Upper lobe of left lung (tissue), 6 donors: ENCODE measurements at regions not wholly inside any gene's neighbourhood (a gene's known extent, or its start where the extent isn't known, plus 50 kb on each side); places are given as distances from the start of the nearest gene placed in this dataset.

Experiments used
- ATAC-seq, 2 donors: fragments of 200-7000 bp; cut with Tn5 transposase; one replicate each; pipeline ENCODE4 v1.9.1; 2022; ENCODE audit warnings: mild to moderate bottlenecking in 2 of 2, moderate library complexity in 2 of 2; ENCODE audit not compliant: low FRiP score in 2 of 2
- DNase-seq, 2 donors: peaks; one replicate each; pipeline ENCODE4 v3.0.0-alpha.2; 2019 to 2020
- H3K27ac ChIP-seq, 4 donors: fragments of 200-600 bp; sonication (generic); one replicate each; pipeline ENCODE4 v1.5.1; 2016 to 2019
- H3K27me3 ChIP-seq, 4 donors: fragments of 200-600 bp; sonication (generic); one replicate each; pipeline ENCODE4 v1.5.1; 2017 to 2019
- H3K36me3 ChIP-seq, 4 donors: fragments of 200-600 bp; sonication (generic); one replicate each; pipeline ENCODE4 v1.5.1; 2016 to 2019
- H3K4me1 ChIP-seq, 4 donors: fragments of 200-600 bp; sonication (generic); one replicate each; pipeline ENCODE4 v1.5.1; 2018 to 2019
- H3K4me3 ChIP-seq, 4 donors: fragments of 200-600 bp; sonication (generic); one replicate each; pipeline ENCODE4 v1.5.1; 2017 to 2019; ENCODE audit warnings: mild to moderate bottlenecking in 2 of 4, moderate library complexity in 1 of 4
- H3K9me3 ChIP-seq, 4 donors: fragments of 200-600 bp; sonication (generic); one replicate each; pipeline ENCODE4 v1.5.1; 2018 to 2019
- CTCF ChIP-seq, 6 experiments: fragments of 450-650 bp in 4 of 6; fragments of 200-600 bp in 2 of 6; sonication (generic) in 2 of 6; IDR thresholded peaks; one replicate each; pipeline ENCODE4 v1.5.1; 2016 to 2019; ENCODE audit warnings: antibody characterized with exemption in 6 of 6
- EP300 ChIP-seq, 4 donors: sonication (generic); formaldehyde crosslinking; IDR thresholded peaks; one replicate each; pipeline ENCODE4 v1.5.1; 2017; ENCODE audit warnings: antibody characterized with exemption in 4 of 4, control low read depth in 2 of 4
- POLR2A ChIP-seq, 4 donors: fragments of 450-650 bp; IDR thresholded peaks; one replicate each; pipeline ENCODE4 v1.5.1; 2016 to 2017; ENCODE audit warnings: antibody characterized with exemption in 4 of 4, mild to moderate bottlenecking in 2 of 4
- POLR2AphosphoS5 ChIP-seq, 2 donors: sonication (generic); formaldehyde crosslinking; IDR thresholded peaks; one replicate each; pipeline ENCODE4 v1.5.1; 2017; ENCODE audit warnings: antibody characterized with exemption in 2 of 2
- WGBS, 2 donors: methylation state at CpG; one replicate each; pipeline ENCODE4 v1.1.5; 2017 to 2018; 5-methylcytosine and 5-hydroxymethylcytosine counted together
- donor health status: DM: no; HTN: no; CAD: no; lungs with moderate emphysema.
- donor health status: DM: no; HTN: yes; CAD: no; lungs with severe emphysema.

DNA sequence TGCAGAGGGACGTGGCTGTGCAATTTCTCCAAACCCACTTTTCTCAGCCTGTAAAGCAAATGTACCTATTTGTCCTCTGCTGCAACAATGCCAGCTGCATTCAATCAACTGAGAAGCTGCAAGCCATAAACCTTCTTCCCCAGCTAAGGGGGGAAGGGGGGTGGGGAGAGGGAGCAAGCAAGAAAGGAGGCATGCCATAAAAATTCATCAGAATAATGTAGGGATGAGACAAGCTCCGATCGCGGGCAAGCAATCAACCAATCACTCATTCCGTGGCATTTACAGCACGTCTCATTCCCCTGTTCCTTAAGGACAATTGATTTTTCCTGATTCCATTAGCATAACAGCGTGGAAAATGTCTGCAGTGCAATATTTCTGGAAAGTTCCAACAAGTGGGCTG lies 144.8 kb downstream of the DMRTA2 start:
- DNase-seq (no peak), ATAC-seq (no peak)
- no peak for TF ChIP-seq POLR2A (IDR thresholded peaks at IDR 0.05)
- TF ChIP-seq CTCF (IDR thresholded peaks at IDR 0.05): no peak
- TF ChIP-seq POLR2AphosphoS5 (IDR thresholded peaks at IDR 0.05): no peak
- no peak for TF ChIP-seq EP300 (IDR thresholded peaks at IDR 0.05)
- Histone ChIP-seq H3K4me1 (no peaks in the 10 kb centered on the region), H3K9me3 (no peaks in the 10 kb centered on the region), H3K36me3 (no peaks in the 10 kb centered on the region), H3K4me3 (no peak overlapping the region), H3K27ac (no peak overlapping the region), H3K27me3 (no peaks in the 10 kb centered on the region)
- WGBS, 2 donors: 49 to 51% methylated on average over 7 of the region's 7 CpGs

DNA sequence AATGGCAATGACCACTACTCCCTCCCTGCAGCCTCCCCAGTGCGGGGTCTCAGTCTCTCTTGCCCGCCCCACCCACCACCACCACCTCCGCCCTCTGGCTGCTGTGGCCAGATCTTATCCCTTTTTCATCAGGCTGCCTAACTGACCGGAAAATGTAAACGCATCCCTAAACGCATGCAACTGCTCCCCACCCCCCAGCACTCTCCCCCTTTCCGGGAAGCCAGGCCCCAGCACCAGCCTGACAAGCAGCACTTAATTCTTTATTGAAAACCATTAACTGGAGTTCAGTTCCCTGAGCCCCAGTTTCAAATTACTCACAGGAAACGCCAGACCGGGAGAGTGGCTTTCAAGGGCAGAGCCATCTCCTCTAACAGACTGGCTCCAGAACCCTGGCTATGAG lies 147.7 kb downstream of the DMRTA2 start:
- Histone ChIP-seq H3K4me1 (no peaks in the 10 kb centered on the region), H3K4me3 (no peak overlapping the region), H3K27me3 (no peaks in the 10 kb centered on the region), H3K9me3 (no peaks in the 10 kb centered on the region), H3K27ac (no peak overlapping the region), H3K36me3 (no peaks in the 10 kb centered on the region)
- WGBS, 2 donors: 14 to 17% methylated on average over 9 of the region's 9 CpGs
- ATAC-seq (no peak), DNase-seq (no peak)
- TF ChIP-seq CTCF (IDR thresholded peaks at IDR 0.05): no peak
- TF ChIP-seq POLR2A (IDR thresholded peaks at IDR 0.05): no peak
- TF ChIP-seq POLR2AphosphoS5 (IDR thresholded peaks at IDR 0.05): no peak
- TF ChIP-seq EP300 (IDR thresholded peaks at IDR 0.05): no peak

- Histone ChIP-seq H3K4me3 (no peak overlapping the region), H3K4me1 (no peaks in the 10 kb centered on the region), H3K9me3 (no peaks in the 10 kb centered on the region), H3K27me3 (no peaks in the 10 kb centered on the region), H3K27ac (no peak overlapping the region), H3K36me3 (no peaks in the 10 kb centered on the region)
- peak; percentile 6 to 12 for ATAC-seq
- no peak for TF ChIP-seq EP300 (IDR thresholded peaks at IDR 0.05)
- TF ChIP-seq POLR2A (IDR thresholded peaks at IDR 0.05): no peak
- DNase-seq: no peak
These were observed 150.3 kb downstream of the DMRTA2 start for GRCh38 chr1:50272912-50273311.

DNA sequence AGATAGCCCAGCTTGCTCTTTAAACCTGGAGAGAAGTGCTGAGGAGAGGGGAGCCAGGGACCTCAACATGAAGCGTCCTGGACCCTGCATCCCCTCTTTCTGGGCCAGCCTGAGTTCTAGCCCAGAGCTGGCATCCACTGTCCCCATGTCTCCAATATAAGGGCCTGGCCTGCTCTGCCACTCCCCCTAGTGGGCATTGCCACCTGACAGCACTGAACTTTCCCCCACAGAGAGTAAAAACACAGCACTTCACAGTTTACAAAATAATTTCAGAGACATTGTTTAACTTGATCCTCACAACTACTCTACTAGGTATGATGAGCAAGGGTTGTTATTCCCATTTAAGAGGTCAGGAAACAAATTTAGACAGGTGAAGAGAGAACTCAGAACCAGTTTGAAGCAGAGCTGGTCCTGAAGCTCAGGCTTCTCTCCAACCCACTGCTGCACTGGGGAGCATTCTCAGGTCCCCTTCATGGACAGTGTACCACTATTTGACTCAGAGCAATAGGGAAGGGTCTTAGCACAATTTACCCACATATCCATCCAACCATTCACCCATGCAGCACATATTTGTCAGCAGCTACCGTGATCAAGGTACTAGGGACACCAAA lies 151.2 kb downstream of the DMRTA2 start:
- no peaks in the 10 kb centered on the region for H3K4me1 ChIP-seq
- H3K27ac ChIP-seq: no peak overlapping the region
- H3K36me3 ChIP-seq: no peaks in the 10 kb centered on the region
- DNase-seq: peak in 1 of 2 donors; percentile 23
- ATAC-seq: peak in 1 of 2 donors; percentile 68
- WGBS, 2 donors: 55 to 63% methylated on average over 2 of the region's 2 CpGs
- TF ChIP-seq POLR2A (IDR thresholded peaks at IDR 0.05) (no peak), POLR2AphosphoS5 (IDR thresholded peaks at IDR 0.05) (no peak), CTCF (IDR thresholded peaks at IDR 0.05) (peak in 5 of 6 experiments; percentile 16 to 34 (median 22)), EP300 (IDR thresholded peaks at IDR 0.05) (no peak)
- H3K9me3 ChIP-seq: no peaks in the 10 kb centered on the region
- H3K4me3 ChIP-seq: no peak overlapping the region
- H3K27me3 ChIP-seq: no peaks in the 10 kb centered on the region

GRCh38 chr1:50271337-50271736 lies 151.9 kb downstream of the DMRTA2 start:
- H3K27ac ChIP-seq: no peak overlapping the region
- no peaks in the 10 kb centered on the region for H3K36me3 ChIP-seq
- no peaks in the 10 kb centered on the region for H3K9me3 ChIP-seq
- TF ChIP-seq POLR2AphosphoS5 (IDR thresholded peaks at IDR 0.05): no peak
- no peak for TF ChIP-seq POLR2A (IDR thresholded peaks at IDR 0.05)
- no peak for TF ChIP-seq CTCF (IDR thresholded peaks at IDR 0.05)
- TF ChIP-seq EP300 (IDR thresholded peaks at IDR 0.05): no peak
- WGBS, 2 donors: 20 to 61% methylated on average over 1 to 2 of the region's 2 CpGs
- peak in 1 of 2 donors; percentile 11 for DNase-seq
- ATAC-seq: peak in 1 of 2 donors; percentile 27
- H3K27me3 ChIP-seq: no peaks in the 10 kb centered on the region
- no peak overlapping the region for H3K4me3 ChIP-seq
- H3K4me1 ChIP-seq: no peaks in the 10 kb centered on the region
